Stomach (tissue), 8 donors: ENCODE measurements at regions not wholly inside any gene's neighbourhood (a gene's known extent, or its start where the extent isn't known, plus 50 kb on each side); places are given as distances from the start of the nearest gene placed in this dataset.

ENCODE experiments used
- DNase-seq, 2 donors: peaks; one replicate each; pipeline versions ENCODE4 v3.0.0 to v3.0.0-alpha.2; 2013 to 2019
- H3K27ac ChIP-seq, 5 donors: fragments of 200-600 bp in 4 of 5; sonication (generic) in 4 of 5; one replicate each; pipeline ENCODE4 v1.5.1; 2013 to 2019; ENCODE audit warnings: mild to moderate bottlenecking in 1 of 5, moderate library complexity in 1 of 5
- H3K27me3 ChIP-seq, 3 donors: fragments of 200-600 bp; sonication (generic); one replicate each; pipeline ENCODE4 v1.5.1; 2017 to 2019; ENCODE audit warnings: mixed run types in 1 of 3
- H3K36me3 ChIP-seq, 4 donors: fragments of 200-600 bp; sonication (generic); 1 replicate in 3 of 4; 2 replicates in 1 of 4; pipeline ENCODE4 v1.5.1; 2016 to 2019
- H3K4me1 ChIP-seq, 4 donors: fragments of 200-600 bp; sonication (generic); one replicate each; pipeline ENCODE4 v1.5.1; 2016 to 2019
- H3K4me3 ChIP-seq, 4 donors: fragments of 200-600 bp; sonication (generic) in 3 of 4; one replicate each; pipeline ENCODE4 v1.5.1; 2016 to 2019; ENCODE audit warnings: mild to moderate bottlenecking in 1 of 4
- H3K9me3 ChIP-seq, 4 donors: fragments of 200-600 bp; sonication (generic); one replicate each; pipeline ENCODE4 v1.5.1; 2016 to 2019
- CTCF ChIP-seq, 7 experiments: fragments of 450-650 bp in 4 of 7; fragments of 200-600 bp in 3 of 7; sonication (generic) in 3 of 7; IDR thresholded peaks; one replicate each; pipeline ENCODE4 v1.5.1; 2016 to 2019; ENCODE audit warnings: antibody characterized with exemption in 7 of 7, control low read depth in 2 of 7, mild to moderate bottlenecking in 1 of 7
- EP300 ChIP-seq: sonication (generic); formaldehyde crosslinking; IDR thresholded peaks from one replicate; pipeline ENCODE4 v1.6.1; 2017; ENCODE audit warnings: antibody characterized with exemption
- POLR2A ChIP-seq, 4 donors: fragments of 450-650 bp; IDR thresholded peaks; one replicate each; pipeline ENCODE4 v1.6.1; 2016; ENCODE audit warnings: antibody characterized with exemption in 4 of 4, control low read depth in 2 of 4, mild to moderate bottlenecking in 1 of 4, moderate library complexity in 1 of 4
- POLR2AphosphoS5 ChIP-seq, 3 donors: sonication (generic); formaldehyde crosslinking; IDR thresholded peaks; one replicate each; pipeline ENCODE4 v1.6.1; 2016; ENCODE audit warnings: antibody characterized with exemption in 3 of 3
- WGBS, 5 donors: extraction: QIAGEN DNeasy Blood & Tissue Kit in 3 of 5; methylation state at CpG; one replicate each; pipeline versions ENCODE4 v1.1.5 to v1.1.7; 2013 to 2018; 5-methylcytosine and 5-hydroxymethylcytosine counted together
- intact Hi-C: fragments of 100-400 bp; cut with DNase I; formaldehyde crosslinking; loops from one replicate; pipeline ENCODE4 v1.15.1; 2023; ENCODE audit warnings: low total_unique reads
- donor health status: healthy with polysubstance abuse.
- donor health status: Bipolar disorder and iron deficiency.
- donor health status: healthy.

- WGBS, 5 donors, result 3 to 7% (median 4%) methylated on average over 19 of the region's 19 CpGs
- Histone ChIP-seq H3K9me3 (no peaks in the 10 kb centered on the region), H3K4me3 (peak overlapping the region; percentile 51 to 62 (median 56)), H3K4me1 (peaks cover 0 to 41% (median 27%) of the 10 kb centered on the region in 4 donors), H3K27ac (peak overlapping the region in 4 of 5 donors; percentile 86 to 95 (median 88)), H3K27me3 (peaks cover 0 to 18% (median 0%) of the 10 kb centered on the region in 3 donors), H3K36me3 (no peaks in the 10 kb centered on the region)
- intact Hi-C loops, result no loop called here
- DNase-seq, result peak in 1 of 2 donors; percentile 83
- TF ChIP-seq POLR2AphosphoS5 (IDR thresholded peaks at IDR 0.05) (no peak), CTCF (IDR thresholded peaks at IDR 0.05) (no peak), EP300 (no peak), POLR2A (IDR thresholded peaks at IDR 0.05) (no peak)
These were observed 105.2 kb downstream of the OR2B2 start for GRCh38 chr6:27806981-27807440.

DNA sequence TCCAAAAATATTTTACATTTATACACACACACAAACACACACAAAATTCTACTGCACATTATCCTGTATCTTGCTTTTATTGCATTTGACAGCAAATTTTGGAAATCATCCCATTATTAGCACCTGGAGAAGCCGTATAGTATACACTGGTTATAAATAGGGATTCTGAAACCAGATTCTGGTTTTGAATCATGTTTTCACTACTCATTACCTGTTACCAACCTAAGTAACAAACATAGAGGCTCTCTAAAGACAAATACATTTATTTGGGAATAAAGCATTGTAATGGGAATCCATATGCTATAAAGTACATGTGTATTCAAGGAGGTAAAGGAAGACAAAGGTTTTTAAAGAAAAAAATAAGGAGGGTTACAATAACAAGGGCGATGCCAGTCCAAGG is 106.8 kb downstream of the OR2B2 start:
- Histone ChIP-seq H3K36me3 (no peaks in the 10 kb centered on the region), H3K4me3 (no peak overlapping the region), H3K4me1 (peaks cover 0 to 28% (median 20%) of the 10 kb centered on the region in 4 donors), H3K9me3 (no peaks in the 10 kb centered on the region), H3K27ac (no peak overlapping the region), H3K27me3 (peaks cover 0 to 24% (median 0%) of the 10 kb centered on the region in 3 donors)
- intact Hi-C loops, result no loop called here
- no peak for DNase-seq
- 85 to 93% (median 90%) methylated on average over 2 of the region's 2 CpGs for WGBS, 5 donors
- no peak for TF ChIP-seq CTCF (IDR thresholded peaks at IDR 0.05)
- TF ChIP-seq POLR2A (IDR thresholded peaks at IDR 0.05), result no peak
- TF ChIP-seq POLR2AphosphoS5 (IDR thresholded peaks at IDR 0.05), result no peak
- no peak for TF ChIP-seq EP300

DNA sequence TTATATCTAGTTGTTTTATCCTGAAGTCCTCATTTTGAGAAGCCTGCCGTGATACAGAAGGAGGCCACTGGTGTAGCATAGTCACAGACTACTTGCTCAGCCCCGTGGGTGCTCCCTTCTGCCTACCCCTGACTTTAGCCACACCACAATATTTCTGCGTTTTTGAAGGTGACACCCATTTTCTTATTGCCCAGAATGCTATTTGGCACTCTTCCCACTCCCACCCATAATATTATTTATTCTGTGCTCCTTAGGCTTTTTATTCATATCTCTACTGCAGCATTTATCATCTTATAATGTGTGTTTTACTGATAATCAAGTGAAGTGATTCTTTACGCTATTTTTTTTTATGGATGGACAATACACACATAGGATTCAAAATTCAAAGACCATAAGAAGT is 107.3 kb downstream of the OR2B2 start:
- TF ChIP-seq CTCF (IDR thresholded peaks at IDR 0.05) (no peak), EP300 (no peak), POLR2AphosphoS5 (IDR thresholded peaks at IDR 0.05) (no peak), POLR2A (IDR thresholded peaks at IDR 0.05) (no peak)
- WGBS, 5 donors, result 54 to 80% (median 65%) methylated on average over 4 of the region's 4 CpGs
- H3K36me3 ChIP-seq, result no peaks in the 10 kb centered on the region
- DNase-seq, result no peak
- H3K27ac ChIP-seq, result no peak overlapping the region
- intact Hi-C loops, result no loop called here
- H3K4me1 ChIP-seq, result peaks cover 0 to 26% (median 18%) of the 10 kb centered on the region in 4 donors
- no peak overlapping the region for H3K4me3 ChIP-seq
- no peaks in the 10 kb centered on the region for H3K9me3 ChIP-seq
- peaks cover 0 to 24% (median 0%) of the 10 kb centered on the region in 3 donors for H3K27me3 ChIP-seq

DNA sequence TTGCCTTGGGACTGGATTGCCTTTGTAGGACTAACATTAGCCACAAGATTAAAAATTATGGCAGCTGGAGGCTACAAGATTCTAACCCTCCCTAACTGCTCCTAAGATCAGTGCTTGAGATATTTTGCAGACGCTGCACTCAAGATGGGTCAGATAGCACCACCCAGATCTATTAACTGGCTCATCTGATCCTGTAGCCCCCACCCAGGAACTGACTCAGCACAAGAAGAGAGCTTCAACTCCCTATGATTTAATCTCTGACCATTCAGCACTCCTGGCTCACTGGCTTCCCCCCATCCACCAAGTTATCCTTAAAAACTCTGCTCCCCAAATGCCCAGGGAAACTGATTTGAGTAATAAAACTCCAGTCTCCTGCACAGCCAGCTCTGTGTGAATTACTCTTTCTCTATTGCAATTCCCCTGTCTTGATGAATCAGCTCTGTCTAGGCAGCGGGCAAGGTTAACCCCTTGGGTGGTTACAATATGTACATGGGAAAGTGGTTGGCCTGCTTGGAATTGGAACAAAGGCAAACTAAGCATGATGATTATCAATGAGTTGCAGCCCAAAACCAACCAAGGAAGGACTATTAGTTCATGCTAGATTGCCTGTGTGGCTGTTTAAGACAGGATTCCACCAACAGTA is 111.3 kb downstream of the OR2B2 start:
- H3K36me3 ChIP-seq, result no peaks in the 10 kb centered on the region
- WGBS, 5 donors, result 74 to 84% (median 80%) methylated on average over 2 of the region's 2 CpGs
- peaks cover 0 to 3% (median 0%) of the 10 kb centered on the region in 4 donors for H3K4me1 ChIP-seq
- no peak for TF ChIP-seq POLR2A (IDR thresholded peaks at IDR 0.05)
- no peak for TF ChIP-seq POLR2AphosphoS5 (IDR thresholded peaks at IDR 0.05)
- no peak for TF ChIP-seq CTCF (IDR thresholded peaks at IDR 0.05)
- TF ChIP-seq EP300, result no peak
- no peak overlapping the region for H3K4me3 ChIP-seq
- H3K27ac ChIP-seq, result no peak overlapping the region
- intact Hi-C loops, result no loop called here
- DNase-seq, result no peak
- peaks cover 0 to 13% (median 0%) of the 10 kb centered on the region in 3 donors for H3K27me3 ChIP-seq
- H3K9me3 ChIP-seq, result no peaks in the 10 kb centered on the region
